GM13976 (cell line): ENCODE measurements at regions not wholly inside any gene's neighbourhood (a gene's known extent, or its start where the extent isn't known, plus 50 kb on each side); places are given as distances from the start of the nearest gene placed in this dataset.

Experiments used
- DNase-seq: peaks from one replicate; pipeline ENCODE4 v3.0.0; 2012; ENCODE audit warnings: low spot score
- in situ Hi-C: fragments of 300-500 bp; cut with MboI; formaldehyde crosslinking; loops from one replicate; pipeline ENCODE4 v1.12.0; 2022; ENCODE audit warnings: low sequenced_read_pairs, mixed read lengths, inconsistent platforms; ENCODE audit not compliant: unreplicated experiment
- TF ChIP-seq, protein P1 (sequence below): IDR thresholded peaks from 2 replicates; pipeline ENCODE4 v1.5.1; 2012; ENCODE audit warnings: borderline replicate concordance, mild to moderate bottlenecking; ENCODE audit not compliant: insufficient read depth; ENCODE audit errors: extremely low read depth, missing control alignments, control extremely low read depth

DNA sequence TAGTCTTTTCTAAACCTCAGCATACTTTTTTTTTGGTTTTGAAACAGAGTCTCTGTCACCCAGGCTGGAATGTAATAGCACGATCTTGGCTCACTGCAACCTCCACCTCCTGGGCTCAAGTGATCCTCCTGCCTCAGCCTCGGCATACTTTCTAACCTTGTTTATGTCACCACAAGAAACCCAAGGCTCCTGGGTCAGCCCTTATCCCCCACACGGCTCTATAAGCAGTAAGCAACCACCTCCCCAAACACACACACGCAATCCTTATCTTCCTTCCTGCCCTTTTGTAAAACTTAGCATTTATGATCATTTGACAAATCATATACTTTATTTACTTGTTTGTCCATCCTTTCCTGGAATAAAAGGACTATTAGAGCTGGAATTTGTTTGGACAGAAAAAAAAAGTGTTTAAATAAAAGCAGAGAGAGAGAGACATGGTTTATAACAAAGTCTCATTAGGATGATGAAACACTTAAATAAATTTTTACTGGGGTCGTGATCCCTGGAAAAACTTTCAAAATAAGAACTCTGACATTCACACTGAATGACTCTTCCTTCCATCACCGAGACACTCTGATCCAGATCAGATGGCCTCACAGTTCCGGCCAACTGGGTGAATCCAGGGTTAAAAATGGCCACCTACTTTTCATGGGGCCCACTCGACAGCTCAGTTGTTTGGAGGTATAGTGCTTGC lies 72.7 kb upstream of the PIK3CG start:
- TF ChIP-seq, protein P1, sequence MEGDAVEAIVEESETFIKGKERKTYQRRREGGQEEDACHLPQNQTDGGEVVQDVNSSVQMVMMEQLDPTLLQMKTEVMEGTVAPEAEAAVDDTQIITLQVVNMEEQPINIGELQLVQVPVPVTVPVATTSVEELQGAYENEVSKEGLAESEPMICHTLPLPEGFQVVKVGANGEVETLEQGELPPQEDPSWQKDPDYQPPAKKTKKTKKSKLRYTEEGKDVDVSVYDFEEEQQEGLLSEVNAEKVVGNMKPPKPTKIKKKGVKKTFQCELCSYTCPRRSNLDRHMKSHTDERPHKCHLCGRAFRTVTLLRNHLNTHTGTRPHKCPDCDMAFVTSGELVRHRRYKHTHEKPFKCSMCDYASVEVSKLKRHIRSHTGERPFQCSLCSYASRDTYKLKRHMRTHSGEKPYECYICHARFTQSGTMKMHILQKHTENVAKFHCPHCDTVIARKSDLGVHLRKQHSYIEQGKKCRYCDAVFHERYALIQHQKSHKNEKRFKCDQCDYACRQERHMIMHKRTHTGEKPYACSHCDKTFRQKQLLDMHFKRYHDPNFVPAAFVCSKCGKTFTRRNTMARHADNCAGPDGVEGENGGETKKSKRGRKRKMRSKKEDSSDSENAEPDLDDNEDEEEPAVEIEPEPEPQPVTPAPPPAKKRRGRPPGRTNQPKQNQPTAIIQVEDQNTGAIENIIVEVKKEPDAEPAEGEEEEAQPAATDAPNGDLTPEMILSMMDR, result no peak
- in situ Hi-C loops, result loop anchor here (5.0 kb wide), 1 partner anchor 355 kb away; no protein-coding TSS in a partner anchor
- DNase-seq, result no peak

DNA sequence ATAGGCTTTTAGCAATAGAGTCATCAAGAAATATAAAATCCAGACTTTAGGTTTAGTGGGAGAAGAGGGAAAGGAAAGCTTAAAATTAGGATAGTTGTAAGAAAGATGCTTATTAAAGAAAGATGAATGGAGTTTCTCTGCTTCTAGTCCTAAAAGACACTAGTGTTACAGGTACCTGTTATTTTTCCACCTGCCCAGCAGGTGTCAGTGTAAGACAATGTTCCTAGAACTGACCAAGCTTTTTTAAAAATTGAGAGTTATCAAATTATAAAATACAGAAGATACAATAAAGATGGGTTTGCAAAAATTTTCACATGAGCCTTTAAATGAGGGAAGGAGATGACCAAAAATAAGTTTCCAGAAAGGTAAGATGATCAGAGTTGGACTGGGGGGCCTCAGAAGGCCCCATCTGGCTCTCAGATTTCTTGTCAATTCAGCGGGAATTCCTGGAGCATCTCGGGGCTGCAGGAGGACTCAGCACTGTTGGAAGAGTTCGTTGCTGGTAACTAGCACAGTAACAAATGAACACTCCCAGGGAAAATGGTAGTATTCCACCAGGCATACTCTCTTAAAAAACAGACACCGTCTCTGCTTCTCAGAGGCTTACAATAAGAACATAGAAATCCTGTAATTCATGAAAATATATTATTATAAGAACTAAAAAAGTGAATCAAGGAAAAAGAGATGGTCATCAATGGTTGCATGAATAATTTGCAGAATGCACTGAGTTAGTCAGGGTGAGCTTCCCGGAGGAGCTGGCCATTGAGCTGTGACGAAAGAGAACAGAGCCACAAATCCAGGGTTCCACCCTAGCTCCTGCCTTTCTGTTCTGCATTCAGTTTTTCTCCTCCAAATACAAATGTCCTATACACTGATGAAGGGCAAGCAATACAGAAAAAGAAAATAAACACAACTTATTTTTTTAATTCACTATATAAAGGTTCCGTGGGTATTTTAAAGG lies 71.8 kb upstream of the PIK3CG start:
- in situ Hi-C loops, result loop anchor here (5.0 kb wide), 1 partner anchor 354 kb away; no protein-coding TSS in a partner anchor
- DNase-seq, result peak; percentile 44
- TF ChIP-seq, protein P1, result peak; percentile 53

DNA sequence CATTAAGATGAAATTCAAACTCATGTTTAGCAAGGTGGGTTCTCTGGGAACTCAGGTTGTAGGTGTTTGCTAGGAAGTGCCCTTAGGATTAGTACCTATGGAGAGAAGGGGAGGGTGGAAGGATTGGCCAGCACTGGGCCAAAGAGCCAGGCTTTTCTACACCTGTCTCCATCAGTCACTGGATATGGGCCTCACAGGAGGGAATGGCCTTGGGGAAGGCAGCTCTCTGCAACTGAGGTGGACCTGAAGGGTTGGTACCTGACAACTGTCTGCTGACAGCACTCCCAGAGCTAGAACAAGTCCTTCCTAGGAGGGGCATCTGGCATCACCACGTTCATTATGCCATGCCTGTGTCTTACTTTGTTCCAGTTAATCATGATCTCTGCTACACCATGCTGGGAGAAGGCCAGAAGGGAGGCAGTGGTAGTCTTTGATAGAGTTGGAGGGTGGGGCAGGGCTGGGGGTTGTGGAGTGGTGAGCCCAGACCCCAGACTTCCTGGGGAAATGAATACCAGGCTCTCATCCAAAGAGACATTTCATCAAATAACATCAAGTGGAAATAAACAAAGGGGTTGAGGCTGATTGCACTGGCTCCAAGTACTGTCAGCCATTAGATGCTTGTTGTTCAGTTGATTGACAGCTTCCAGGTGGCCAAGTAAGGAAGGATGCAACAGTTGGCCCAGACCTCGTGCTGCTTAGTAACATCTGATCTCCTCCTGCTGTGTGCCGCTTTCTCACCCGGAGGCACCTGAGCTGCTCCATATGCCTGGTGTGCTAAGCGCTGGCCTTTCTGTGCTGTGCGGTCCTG lies 70.6 kb upstream of the PIK3CG start:
- TF ChIP-seq, protein P1, result no peak
- no peak for DNase-seq
- in situ Hi-C loops, result loop anchor here (5.0 kb wide), 1 partner anchor 353 kb away; no protein-coding TSS in a partner anchor

DNA sequence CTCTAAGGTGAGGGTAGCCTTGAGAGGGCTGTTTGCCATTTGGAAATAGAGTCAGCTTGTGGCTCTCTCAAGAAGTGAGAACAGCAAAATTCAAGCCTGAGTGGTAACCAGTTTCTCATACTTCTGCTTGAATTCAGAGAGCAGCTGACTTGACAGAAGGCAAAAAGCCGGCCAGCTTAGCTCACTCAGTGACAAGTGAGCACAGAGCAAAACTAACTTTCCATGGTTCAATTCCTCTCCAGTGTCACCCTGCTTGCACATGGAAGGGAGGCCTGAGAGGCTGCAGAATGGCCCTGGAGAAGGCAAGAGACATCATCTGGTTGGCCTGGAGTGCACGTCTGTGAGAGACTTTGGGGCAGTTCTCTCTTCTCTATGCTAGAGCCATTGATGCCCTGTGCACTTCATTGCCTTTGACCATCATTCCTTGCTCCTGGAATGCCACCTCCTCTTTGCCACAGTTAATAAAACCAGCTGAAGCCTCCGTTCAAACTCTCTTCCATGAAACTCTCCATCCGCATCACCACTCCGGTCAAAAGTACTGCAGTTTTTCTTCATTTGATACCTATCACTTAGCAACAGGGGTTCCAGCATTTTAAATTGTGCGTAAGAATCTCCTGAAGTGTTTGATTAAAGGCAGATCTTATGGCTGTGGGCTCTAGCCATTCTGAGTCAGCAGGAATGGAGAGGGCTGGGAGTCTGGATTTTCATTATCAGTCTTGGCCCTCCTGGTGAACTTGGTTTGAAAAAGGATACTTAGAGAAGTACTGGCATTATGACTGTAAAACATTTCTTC lies 69.8 kb upstream of the PIK3CG start:
- in situ Hi-C loops, result no loop called here
- TF ChIP-seq, protein P1, result no peak
- no peak for DNase-seq

DNA sequence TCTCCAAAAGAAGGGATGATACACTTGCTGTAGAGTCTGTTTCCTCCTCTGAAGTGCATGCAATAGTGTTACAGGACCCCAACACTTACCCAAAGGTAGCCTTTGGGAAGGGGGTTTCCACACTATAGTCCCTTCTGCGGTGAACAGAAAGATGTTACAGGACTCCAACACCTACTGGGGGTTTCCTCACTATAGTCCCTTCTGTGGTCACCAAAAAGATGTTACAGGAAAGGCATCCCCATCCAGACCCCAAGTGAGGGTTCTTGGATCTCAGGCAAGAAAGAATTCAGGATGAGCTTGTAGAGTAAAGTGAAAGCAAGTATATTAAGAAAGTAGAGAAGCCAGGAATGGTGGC lies 69.2 kb upstream of the PIK3CG start:
- TF ChIP-seq, protein P1, result no peak
- in situ Hi-C loops, result no loop called here
- DNase-seq, result no peak

DNA sequence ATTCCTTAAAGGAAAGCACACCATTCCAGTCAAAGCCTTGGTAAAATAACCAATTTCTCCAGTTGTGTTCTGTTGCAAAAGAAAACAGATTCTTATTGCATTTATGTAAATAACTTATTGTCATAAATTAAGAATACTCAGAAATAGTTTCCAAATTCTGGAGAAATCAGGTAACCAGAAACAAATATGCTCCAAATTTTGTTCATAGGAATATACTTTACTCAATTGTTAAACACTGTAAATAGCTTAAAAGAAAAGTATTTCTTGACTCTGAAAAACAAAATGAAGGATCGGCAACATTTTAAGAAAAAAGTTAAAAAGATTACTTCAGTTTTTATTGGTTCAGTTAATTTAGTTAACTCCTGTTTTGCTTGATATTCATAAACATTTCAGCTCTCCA lies 67.1 kb upstream of the PIK3CG start:
- no peak for DNase-seq
- in situ Hi-C loops, result no loop called here
- TF ChIP-seq, protein P1, result no peak
